Panc1 (cell line): ENCODE measurements at regions not wholly inside any gene's neighbourhood (a gene's known extent, or its start where the extent isn't known, plus 50 kb on each side); places are given as distances from the start of the nearest gene placed in this dataset.

Experiments used
- ATAC-seq: fragments of 200-7000 bp; cut with Tn5 transposase; 2 replicates; pipeline ENCODE4 v1.9.1; 2020; ENCODE audit warnings: mild to moderate bottlenecking, moderate library complexity
- BruUV-seq: library from RNA; stranded (reverse); fragments of 400-500 nt; replicated peaks from 2 replicates; lab custom pipeline; 2021; lab: Mats Ljungman, UMichigan
- CTCF ChIA-PET: fragments of 300-600 bp; sonication (Branson Sonifier 250); formaldehyde crosslinking; loops from one replicate; lab custom pipeline; 2022; ENCODE audit warnings: antibody characterized with exemption; lab: Charles Lee
- POLR2A ChIA-PET: fragments of 300-600 bp; sonication (Branson Sonifier 250); formaldehyde crosslinking; loops from one replicate; lab custom pipeline; 2022; ENCODE audit warnings: antibody characterized with exemption; lab: Charles Lee
- DNase-seq: peaks from one replicate; pipeline ENCODE4 v3.0.0-alpha.2; 2010; ENCODE audit warnings: low read depth, low spot score
- H3K27ac ChIP-seq: 2 replicates; pipeline ENCODE4 v1.5.1; 2011; ENCODE audit warnings: mild to moderate bottlenecking, low read length, inconsistent platforms
- H3K27me3 ChIP-seq: fragments of 200-500 bp; sonication (Bioruptor generic); 2 replicates; pipeline ENCODE4 v1.6.0; 2014; ENCODE audit warnings: low read length, inconsistent platforms; ENCODE audit not compliant: control insufficient read depth, insufficient read depth
- H3K36me3 ChIP-seq: fragments of 200-500 bp; sonication (Bioruptor generic); 2 replicates; pipeline ENCODE4 v1.5.1; 2014; ENCODE audit warnings: inconsistent platforms, mild to moderate bottlenecking, low read length, moderate library complexity; ENCODE audit not compliant: control insufficient read depth, insufficient read depth
- H3K4me1 ChIP-seq: 2 replicates; pipeline ENCODE4 v1.5.1; 2011; ENCODE audit warnings: inconsistent platforms, mild to moderate bottlenecking, low read length, moderate library complexity; ENCODE audit not compliant: control insufficient read depth, insufficient read depth
- H3K4me3 ChIP-seq, 2 experiments: 2 replicates each; pipeline ENCODE4 v1.5.1; 2011 to 2012; ENCODE audit warnings: low read depth in 2 of 2, low read length in 2 of 2, mild to moderate bottlenecking in 2 of 2, inconsistent platforms in 1 of 2, moderate library complexity in 1 of 2
- H3K9me3 ChIP-seq: fragments of 200-500 bp; sonication (Bioruptor generic); 2 replicates; pipeline ENCODE4 v1.5.1; 2014; ENCODE audit warnings: low read depth, mild to moderate bottlenecking, inconsistent platforms, low read length, moderate library complexity; ENCODE audit not compliant: control insufficient read depth, insufficient read depth
- CTCF ChIP-seq: fragments of 450-650 bp; IDR thresholded peaks from 2 replicates; pipeline ENCODE4 v1.5.1; 2017; ENCODE audit warnings: mild to moderate bottlenecking
- POLR2AphosphoS5 ChIP-seq: IDR thresholded peaks from 2 replicates; pipeline ENCODE4 v1.6.1; 2012; ENCODE audit warnings: mild to moderate bottlenecking, low read depth, low read length, moderate library complexity
- REST ChIP-seq, 2 experiments: IDR thresholded peaks; 2 replicates each; pipeline ENCODE4 v1.6.1; 2011 to 2012; ENCODE audit warnings: low read depth in 2 of 2, control low read depth in 1 of 2, low read length in 1 of 2, mild to moderate bottlenecking in 1 of 2, moderate library complexity in 1 of 2; ENCODE audit not compliant: insufficient read depth in 1 of 2
- SIN3A ChIP-seq: IDR thresholded peaks from 2 replicates; pipeline ENCODE4 v1.6.1; 2012; ENCODE audit warnings: low read depth, mild to moderate bottlenecking, low read length, moderate library complexity, borderline replicate concordance; ENCODE audit not compliant: insufficient read depth
- TCF7L2 ChIP-seq: IDR thresholded peaks from 2 replicates; pipeline ENCODE4 v1.6.1; 2011; ENCODE audit warnings: mild to moderate bottlenecking, low read depth, low read length, inconsistent platforms
- in situ Hi-C: cut with HindIII; loops from 2 replicates; pipeline ENCODE4 v1.10.0; 2016; ENCODE audit warnings: low sequenced_read_pairs, low pct_unique_long_range_greater_than_20kb
- intact Hi-C: fragments of 100-400 bp; cut with micrococcal nuclease; formaldehyde crosslinking; loops from one replicate; pipeline ENCODE4 v1.10.0; 2022; ENCODE audit not compliant: unreplicated experiment

GRCh38 chr10:8576281-8576680 is 521.8 kb downstream of the GATA3 start:
- no TSS peak for BruUV-seq
- no peaks in the 10 kb centered on the region for H3K27me3 ChIP-seq
- no peaks in the 10 kb centered on the region for H3K36me3 ChIP-seq
- no peaks in the 10 kb centered on the region for H3K4me1 ChIP-seq
- in situ Hi-C loops (no loop called here), intact Hi-C loops (no loop called here)
- no peak overlapping the region for H3K4me3 ChIP-seq
- ATAC-seq (no peak), DNase-seq (no peak)
- no peak overlapping the region for H3K27ac ChIP-seq
- CTCF ChIA-PET: no interaction called here
- TF ChIP-seq CTCF (no peak), SIN3A (no peak), POLR2AphosphoS5 (no peak), TCF7L2 (no peak)
- no peaks in the 10 kb centered on the region for H3K9me3 ChIP-seq
- POLR2A ChIA-PET: interaction anchor here (0.6 kb wide), 1 partner anchor 13 kb away, joined by 3 read pairs; no protein-coding TSS in a partner anchor

GRCh38 chr10:8576911-8577310 is 522.4 kb downstream of the GATA3 start:
- H3K27ac ChIP-seq: no peak overlapping the region
- no peak overlapping the region for H3K4me3 ChIP-seq
- no peaks in the 10 kb centered on the region for H3K4me1 ChIP-seq
- no TSS peak for BruUV-seq
- no peaks in the 10 kb centered on the region for H3K36me3 ChIP-seq
- H3K27me3 ChIP-seq: no peaks in the 10 kb centered on the region
- no peak for DNase-seq
- ChIA-PET CTCF (no interaction called here), POLR2A (no interaction called here)
- ATAC-seq: no peak
- TF ChIP-seq SIN3A (no peak), TCF7L2 (no peak), POLR2AphosphoS5 (no peak), REST (IDR thresholded peaks at IDR 0.05; ENCODE audit: insufficient read depth in 1 of 2, low read depth in 2 of 2, low read length in 1 of 2) (no peak), CTCF (no peak)
- intact Hi-C loops (no loop called here), in situ Hi-C loops (no loop called here)
- no peaks in the 10 kb centered on the region for H3K9me3 ChIP-seq
